HCEC 1CT (cell line): ENCODE measurements at regions not wholly inside any gene's neighbourhood (a gene's known extent, or its start where the extent isn't known, plus 50 kb on each side); places are given as distances from the start of the nearest gene placed in this dataset.

Source experiments
- DNase-seq: peaks from one replicate; pipeline ENCODE4 v3.0.0-alpha.2; 2017

- no peak for DNase-seq
Measured at GRCh38 chr16:50469121-50469743, 79.0 kb upstream of the NKD1 start.

GRCh38 chr16:50468749-50469078 lies 79.5 kb upstream of the NKD1 start:
- DNase-seq, result no peak

GRCh38 chr16:50467943-50468748 lies 80.0 kb upstream of the NKD1 start:
- no peak for DNase-seq

GRCh38 chr16:50467559-50467942 lies 80.6 kb upstream of the NKD1 start:
- DNase-seq, result no peak

GRCh38 chr16:50466170-50466569 lies 82.0 kb upstream of the NKD1 start:
- DNase-seq, result no peak

- DNase-seq, result no peak
Measured at GRCh38 chr16:50464325-50465290, 83.6 kb upstream of the NKD1 start.

GRCh38 chr16:50463581-50464324 lies 84.4 kb upstream of the NKD1 start:
- no peak for DNase-seq

- no peak for DNase-seq
Measured at GRCh38 chr16:50462793-50463507, 85.2 kb upstream of the NKD1 start.

- DNase-seq, result no peak
Measured at GRCh38 chr16:50461400-50461760, 86.8 kb upstream of the NKD1 start.

- DNase-seq, result no peak
Measured at GRCh38 chr16:50460538-50461399, 87.4 kb upstream of the NKD1 start.

- no peak for DNase-seq
Measured at GRCh38 chr16:50459496-50460080, 88.6 kb upstream of the NKD1 start.

GRCh38 chr16:50458667-50459495 lies 89.3 kb upstream of the NKD1 start:
- DNase-seq, result no peak

GRCh38 chr16:50457979-50458491 lies 89.2 kb upstream of the BRD7 start:
- DNase-seq, result no peak

GRCh38 chr16:50457423-50457822 lies 88.6 kb upstream of the BRD7 start:
- DNase-seq, result no peak

GRCh38 chr16:50455288-50455845 lies 86.6 kb upstream of the BRD7 start:
- no peak for DNase-seq

GRCh38 chr16:50453446-50453845 lies 84.7 kb upstream of the BRD7 start:
- DNase-seq, result no peak

GRCh38 chr16:50451951-50452508 lies 83.2 kb upstream of the BRD7 start:
- DNase-seq, result no peak

- no peak for DNase-seq
Measured at GRCh38 chr16:50450957-50451356, 82.2 kb upstream of the BRD7 start.

- DNase-seq, result no peak
Measured at GRCh38 chr16:50449800-50450199, 81.0 kb upstream of the BRD7 start.
